Left lung (tissue), 4 donors: ENCODE measurements at regions not wholly inside any gene's neighbourhood (a gene's known extent, or its start where the extent isn't known, plus 50 kb on each side); places are given as distances from the start of the nearest gene placed in this dataset.

Experiments used
- ATAC-seq: fragments of 200-7000 bp; cut with Tn5 transposase; one replicate; pipeline ENCODE4 v1.9.1; 2020; ENCODE audit warnings: moderate library complexity
- DNase-seq, 4 donors: peaks; one replicate each; pipeline ENCODE4 v3.0.0-alpha.2; 2013 to 2020
- H3K27ac ChIP-seq, 2 donors: fragments of 200-600 bp; sonication (generic) in 1 of 2; one replicate each; pipeline versions ENCODE4 v1.5.0 to v1.8.0; 2020 to 2021
- H3K27me3 ChIP-seq, 2 donors: fragments of 200-600 bp; sonication (generic) in 1 of 2; one replicate each; pipeline versions ENCODE4 v1.5.0 to v1.8.0; 2020 to 2021
- H3K36me3 ChIP-seq, 2 donors: fragments of 200-600 bp; sonication (generic) in 1 of 2; one replicate each; pipeline versions ENCODE4 v1.5.0 to v1.8.0; 2020 to 2021
- H3K4me1 ChIP-seq, 2 donors: fragments of 200-600 bp; one replicate each; pipeline ENCODE4 v1.8.0; 2021
- H3K4me3 ChIP-seq, 2 donors: fragments of 200-600 bp; sonication (generic) in 1 of 2; one replicate each; pipeline versions ENCODE4 v1.5.0 to v1.8.0; 2020 to 2021; ENCODE audit warnings: mild to moderate bottlenecking in 1 of 2
- H3K9me3 ChIP-seq, 2 donors: fragments of 200-600 bp; sonication (generic) in 1 of 2; one replicate each; pipeline versions ENCODE4 v1.5.0 to v1.8.0; 2020 to 2021
- CTCF ChIP-seq, 2 donors: fragments of 200-600 bp; sonication (generic) in 1 of 2; IDR thresholded peaks; one replicate each; pipeline versions ENCODE4 v1.5.0 to v1.8.0; 2021; ENCODE audit warnings: antibody characterized with exemption in 2 of 2
- intact Hi-C, 2 donors: fragments of 100-400 bp; cut with DNase I; formaldehyde crosslinking; loops; one replicate each; pipeline versions ENCODE4 v1.11.2 to v1.14.2; 2022
- donor health status: DM: no; HTN: yes; CAD: no.
- donor health status: DM: no; HTN: no; CAD: no.

- H3K36me3 ChIP-seq, result no peaks in the 10 kb centered on the region
- H3K4me3 ChIP-seq, result no peak overlapping the region
- DNase-seq, result no peak
- H3K27ac ChIP-seq, result peak overlapping the region in 1 of 2 donors; percentile 82
- no peak for TF ChIP-seq CTCF (IDR thresholded peaks at IDR 0.05)
- ATAC-seq, result no peak
- H3K27me3 ChIP-seq, result no peaks in the 10 kb centered on the region
- H3K4me1 ChIP-seq, result peaks cover 12 to 73% of the 10 kb centered on the region in 2 donors
- intact Hi-C loops, result no loop called here
- H3K9me3 ChIP-seq, result peaks cover 0 to 2% of the 10 kb centered on the region in 2 donors
These were observed 69.9 kb upstream of the KLF7 start for GRCh38 chr2:207235621-207236020.

DNA sequence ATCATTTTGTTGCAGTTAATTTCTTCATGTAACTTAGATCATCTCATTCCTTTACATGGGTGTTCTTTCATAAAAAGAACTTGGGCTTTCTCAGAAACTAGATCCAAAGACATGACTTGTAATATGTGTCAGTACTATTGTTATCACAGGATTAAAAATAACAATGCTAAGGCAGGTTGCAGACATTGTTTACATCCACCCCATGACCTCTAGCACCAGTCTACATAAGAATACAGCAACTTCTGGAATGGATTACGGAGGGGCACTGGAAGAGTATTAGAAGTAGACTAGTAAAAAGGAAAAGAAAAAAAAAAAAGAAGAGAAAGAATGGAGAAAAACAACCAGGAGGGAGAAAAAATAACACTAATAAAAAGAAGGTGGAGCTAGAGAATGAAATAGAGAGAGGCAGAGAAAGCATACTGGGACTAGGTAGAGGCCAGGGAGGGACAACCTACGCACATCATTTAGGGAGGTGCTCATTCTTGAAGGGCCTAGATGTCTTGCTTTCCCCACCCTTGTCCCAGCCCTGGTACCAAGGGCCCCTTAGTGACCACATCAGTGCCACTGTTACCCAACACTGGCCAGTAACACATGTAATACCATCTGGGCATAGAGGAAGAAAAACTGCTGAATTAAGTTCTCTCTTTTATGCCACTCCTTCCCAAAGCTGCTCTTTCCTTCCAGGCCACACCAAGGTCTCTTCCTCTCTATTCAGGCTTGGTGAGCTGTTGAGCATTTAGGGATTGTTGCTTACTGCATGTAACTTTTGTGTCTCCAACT, 70.6 kb upstream of the KLF7 start:
- intact Hi-C loops, result no loop called here
- no peak for DNase-seq
- no peak overlapping the region for H3K4me3 ChIP-seq
- H3K9me3 ChIP-seq, result peaks cover 0 to 2% of the 10 kb centered on the region in 2 donors
- no peaks in the 10 kb centered on the region for H3K27me3 ChIP-seq
- H3K36me3 ChIP-seq, result no peaks in the 10 kb centered on the region
- H3K27ac ChIP-seq, result peak overlapping the region in 1 of 2 donors; percentile 82
- peaks cover 12 to 71% of the 10 kb centered on the region in 2 donors for H3K4me1 ChIP-seq
- ATAC-seq, result peak; percentile 9
- TF ChIP-seq CTCF (IDR thresholded peaks at IDR 0.05), result no peak

DNA sequence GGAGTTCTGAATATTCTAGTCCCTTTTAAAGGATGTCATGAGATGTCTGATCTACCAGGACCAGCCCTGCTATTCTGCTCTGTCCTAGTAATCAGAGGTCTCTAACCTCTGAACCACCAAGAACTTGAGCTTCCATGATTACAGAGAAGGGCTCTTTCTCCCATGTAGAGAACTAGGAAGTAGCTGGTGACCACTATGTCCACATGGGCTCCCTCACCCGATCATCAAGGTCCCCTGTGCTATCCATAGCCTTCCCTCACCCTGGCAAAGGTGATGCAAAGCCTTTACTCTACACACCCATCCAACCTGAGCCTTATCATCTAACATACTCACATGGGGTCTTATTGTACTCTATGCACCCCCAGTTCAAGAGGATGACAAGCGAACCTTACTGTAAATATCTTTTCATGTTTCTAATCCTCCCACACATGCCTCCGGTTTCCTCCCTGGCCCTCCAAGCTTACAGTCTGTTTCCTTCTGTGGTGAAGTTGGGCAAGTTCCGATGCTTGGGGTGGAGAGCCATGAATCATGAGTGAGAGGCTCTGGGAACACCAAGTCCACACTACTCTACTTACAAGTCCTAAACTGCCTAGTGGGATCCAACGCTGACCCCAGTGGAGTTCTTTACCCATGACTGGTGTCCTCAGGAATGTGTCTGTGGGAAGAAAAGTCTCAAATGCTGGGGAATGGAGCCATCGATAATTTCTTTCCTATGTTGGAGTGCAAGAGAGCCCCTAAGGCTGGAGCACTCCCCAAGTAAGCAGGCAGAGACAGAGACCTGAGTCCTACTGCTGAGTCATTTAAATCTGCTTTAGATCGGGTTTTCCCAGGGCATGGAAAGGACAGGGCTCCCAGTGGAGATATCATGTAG, 73.3 kb upstream of the KLF7 start:
- intact Hi-C loops, result no loop called here
- peak; percentile 89 for ATAC-seq
- TF ChIP-seq CTCF (IDR thresholded peaks at IDR 0.05), result no peak

DNA sequence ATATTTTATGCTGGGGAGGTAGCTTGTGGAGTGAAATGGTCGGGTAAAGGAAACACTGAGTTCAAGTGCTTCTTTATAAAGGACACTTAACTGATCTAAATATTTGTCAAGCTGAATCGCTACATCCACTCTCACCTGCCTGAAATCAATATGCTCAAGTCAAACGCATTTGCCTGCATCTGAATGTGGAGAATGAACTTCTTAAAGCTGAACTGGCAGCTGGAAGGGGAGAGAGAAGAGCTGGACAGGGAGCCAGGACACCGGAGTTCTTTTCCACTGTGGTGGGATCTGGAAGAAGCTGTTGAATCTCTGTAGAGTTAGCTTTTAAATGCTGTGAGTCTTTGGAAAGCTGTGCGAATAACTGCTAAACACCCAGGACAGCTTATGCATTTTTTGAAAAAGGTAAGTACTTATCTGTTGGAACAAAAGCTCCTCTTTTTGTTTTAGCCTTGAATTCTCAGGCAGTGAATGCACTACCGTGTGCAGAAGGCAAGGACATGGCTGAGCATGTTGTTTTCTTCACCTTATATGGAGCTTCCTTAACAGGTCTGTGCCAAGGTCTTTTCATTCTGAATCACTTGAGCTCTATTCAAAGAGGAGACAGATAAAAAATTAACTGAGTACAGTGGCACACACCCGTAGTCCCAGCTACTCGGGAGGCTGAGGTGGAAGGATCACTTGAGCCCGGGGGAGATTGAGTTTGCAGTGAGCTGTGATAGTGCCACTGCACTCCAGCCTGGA, 74.2 kb upstream of the KLF7 start:
- DNase-seq, result no peak
- H3K4me1 ChIP-seq, result peaks cover 12 to 62% of the 10 kb centered on the region in 2 donors
- peaks cover 0 to 2% of the 10 kb centered on the region in 2 donors for H3K9me3 ChIP-seq
- no peaks in the 10 kb centered on the region for H3K27me3 ChIP-seq
- TF ChIP-seq CTCF (IDR thresholded peaks at IDR 0.05), result no peak
- H3K36me3 ChIP-seq, result no peaks in the 10 kb centered on the region
- peak overlapping the region; percentile 57 to 82 for H3K27ac ChIP-seq
- peak; percentile 64 for ATAC-seq
- no peak overlapping the region for H3K4me3 ChIP-seq
- intact Hi-C loops, result no loop called here

More for the DNA sequence above, 73.3 kb upstream of the KLF7 start:
- Histone ChIP-seq H3K36me3 (no peaks in the 10 kb centered on the region), H3K4me1 (peaks cover 12 to 66% of the 10 kb centered on the region in 2 donors), H3K4me3 (no peak overlapping the region), H3K9me3 (peaks cover 0 to 2% of the 10 kb centered on the region in 2 donors), H3K27me3 (no peaks in the 10 kb centered on the region), H3K27ac (peak overlapping the region; percentile 57 to 82)
- DNase-seq, result peak in 1 of 4 donors; percentile 79
